B cell (primary cell): ENCODE measurements at regions not wholly inside any gene's neighbourhood (a gene's known extent, or its start where the extent isn't known, plus 50 kb on each side); places are given as distances from the start of the nearest gene placed in this dataset.

ENCODE experiments used
- CTCF ChIP-seq: fragments of 200-600 bp; IDR thresholded peaks from one replicate; pipeline ENCODE4 v1.8.0; 2022; ENCODE audit warnings: antibody characterized with exemption, mild to moderate bottlenecking
- EZH2 ChIP-seq: IDR thresholded peaks from 2 replicates; pipeline ENCODE4 v1.6.1; 2012; ENCODE audit warnings: borderline replicate concordance, low read depth, mild to moderate bottlenecking, moderate library complexity, low read length; ENCODE audit not compliant: insufficient read depth, poor library complexity, severe bottlenecking

DNA sequence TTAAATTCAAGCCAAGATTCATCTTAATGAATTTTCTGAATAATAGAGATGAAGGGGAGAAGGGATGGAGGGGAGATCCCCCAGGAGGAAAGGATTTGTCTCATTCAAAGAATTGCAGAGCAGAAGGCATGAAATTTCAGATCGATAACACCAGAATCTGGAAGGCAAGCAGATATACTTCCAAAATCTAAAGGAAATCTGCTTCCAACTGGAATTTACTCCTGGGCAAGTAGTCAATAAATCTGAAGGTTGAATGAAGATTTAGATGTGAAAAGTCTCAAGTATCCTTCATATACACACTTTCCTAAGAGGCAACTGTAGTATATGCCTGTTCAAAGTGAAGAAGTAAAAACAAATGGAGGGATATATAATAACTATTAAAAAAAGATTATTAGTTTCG lies 1190.8 kb upstream of the CELF4 start:
- TF ChIP-seq CTCF (no peak), EZH2 (no peak)
